WTC11 (cell line): ENCODE measurements at regions not wholly inside any gene's neighbourhood (a gene's known extent, or its start where the extent isn't known, plus 50 kb on each side); places are given as distances from the start of the nearest gene placed in this dataset.

Experiments used
- ATAC-seq: fragments of 200-7000 bp; cut with Tn5 transposase; 2 replicates; pipeline ENCODE4 v1.10.0; 2021; ENCODE audit warnings: mild to moderate bottlenecking, moderate library complexity
- CTCF ChIA-PET: fragments of 300-600 bp; sonication (Branson Sonifier 250); formaldehyde crosslinking; loops from one replicate; lab custom pipeline; 2021; ENCODE audit warnings: antibody characterized with exemption; lab: Charles Lee
- POLR2A ChIA-PET: fragments of 350-600 bp; sonication (Branson Sonifier 250); formaldehyde crosslinking; loops from one replicate; lab custom pipeline; 2021; ENCODE audit warnings: antibody characterized with exemption; lab: Charles Lee
- DNase-seq: peaks from one replicate; pipeline ENCODE4 v3.0.0; 2021; ENCODE audit warnings: low spot score
- H3K27ac Mint-ChIP-seq: 2 replicates; pipeline ENCODE4 v1.8.0; 2021; ENCODE audit warnings: mixed read lengths
- H3K27me3 Mint-ChIP-seq: 2 replicates; pipeline ENCODE4 v1.8.0; 2021; ENCODE audit warnings: low read depth, mild to moderate bottlenecking, moderate library complexity, mixed read lengths
- H3K36me3 Mint-ChIP-seq: 2 replicates; pipeline ENCODE4 v1.8.0; 2021; ENCODE audit warnings: mixed read lengths
- H3K4me1 Mint-ChIP-seq: 2 replicates; pipeline ENCODE4 v1.8.0; 2022; ENCODE audit warnings: mixed read lengths
- H3K4me3 Mint-ChIP-seq: 2 replicates; pipeline ENCODE4 v1.8.0; 2021; ENCODE audit warnings: mild to moderate bottlenecking, moderate library complexity, mixed read lengths
- H3K9me3 Mint-ChIP-seq: 2 replicates; pipeline ENCODE4 v1.8.0; 2021; ENCODE audit warnings: mixed read lengths
- CREB1 ChIP-seq: sonication (generic); formaldehyde crosslinking; IDR thresholded peaks from 2 replicates; pipeline ENCODE4 v1.8.0; 2023; ENCODE audit warnings: mild to moderate bottlenecking, missing genetic modification reagents
- ELF4 ChIP-seq: sonication (generic); formaldehyde crosslinking; IDR thresholded peaks from 2 replicates; pipeline ENCODE4 v1.8.1; 2022; ENCODE audit warnings: low read depth, mild to moderate bottlenecking, moderate library complexity, missing genetic modification reagents
- ETV6 ChIP-seq: sonication (generic); formaldehyde crosslinking; IDR thresholded peaks from 2 replicates; pipeline ENCODE4 v1.8.1; 2022; ENCODE audit warnings: mild to moderate bottlenecking, missing genetic modification reagents
- FOXK1 ChIP-seq: sonication (generic); formaldehyde crosslinking; IDR thresholded peaks from 2 replicates; pipeline ENCODE4 v1.8.0; 2022; ENCODE audit warnings: mild to moderate bottlenecking, moderate library complexity, missing genetic modification reagents
- JUN ChIP-seq: sonication (generic); formaldehyde crosslinking; IDR thresholded peaks from 2 replicates; pipeline ENCODE4 v1.8.0; 2023; ENCODE audit warnings: mild to moderate bottlenecking, missing genetic modification reagents
- KAT7 ChIP-seq: sonication (generic); formaldehyde crosslinking; IDR thresholded peaks from 2 replicates; pipeline ENCODE4 v1.8.1; 2023; ENCODE audit warnings: missing genetic modification reagents, mild to moderate bottlenecking, borderline replicate concordance
- MYBL2 ChIP-seq: sonication (generic); formaldehyde crosslinking; IDR thresholded peaks from 2 replicates; pipeline ENCODE4 v1.8.1; 2023; ENCODE audit warnings: mild to moderate bottlenecking, moderate library complexity, missing genetic modification reagents
- NFE2L1 ChIP-seq: sonication (generic); formaldehyde crosslinking; IDR thresholded peaks from 2 replicates; pipeline ENCODE4 v1.8.1; 2023; ENCODE audit warnings: missing genetic modification reagents
- NR3C1 ChIP-seq: sonication (generic); formaldehyde crosslinking; conservative IDR thresholded peaks from 2 replicates; pipeline ENCODE4 v1.8.1; 2023; ENCODE audit warnings: low read depth, mild to moderate bottlenecking, missing genetic modification reagents
- RELA ChIP-seq: sonication (generic); formaldehyde crosslinking; IDR thresholded peaks from 2 replicates; pipeline ENCODE4 v1.8.1; 2022; ENCODE audit warnings: missing genetic modification reagents, mild to moderate bottlenecking, borderline replicate concordance
- SMAD3 ChIP-seq: sonication (generic); formaldehyde crosslinking; IDR thresholded peaks from 2 replicates; pipeline ENCODE4 v1.8.0; 2022; ENCODE audit warnings: missing genetic modification reagents, mild to moderate bottlenecking, borderline replicate concordance
- SOX15 ChIP-seq: fragments of 250-450 bp; sonication (Bioruptor Pico); IDR thresholded peaks from 2 replicates; pipeline ENCODE4 v1.9.0; 2021; ENCODE audit warnings: mild to moderate bottlenecking
- ZBTB21 ChIP-seq: sonication (generic); formaldehyde crosslinking; IDR thresholded peaks from 2 replicates; pipeline ENCODE4 v1.8.1; 2023; ENCODE audit warnings: mild to moderate bottlenecking, missing genetic modification reagents, borderline replicate concordance
- ZNF121 ChIP-seq: sonication (generic); formaldehyde crosslinking; IDR thresholded peaks from 2 replicates; pipeline ENCODE4 v1.8.0; 2023; ENCODE audit warnings: missing genetic modification reagents
- ZNF416 ChIP-seq: fragments of 250-450 bp; sonication (Bioruptor Pico); IDR thresholded peaks from 2 replicates; pipeline ENCODE4 v1.9.0; 2021; ENCODE audit warnings: mild to moderate bottlenecking, inconsistent platforms
- ZNF423 ChIP-seq: fragments of 250-450 bp; sonication (Bioruptor Pico); IDR thresholded peaks from 2 replicates; pipeline ENCODE4 v2.1.2; 2022; ENCODE audit warnings: mild to moderate bottlenecking, moderate library complexity
- ZNF671 ChIP-seq: fragments of 250-450 bp; sonication (Bioruptor Pico); IDR thresholded peaks from 2 replicates; pipeline ENCODE4 v1.8.0; 2021; ENCODE audit warnings: mild to moderate bottlenecking
- TF ChIP-seq, protein P1 (sequence below): sonication (generic); formaldehyde crosslinking; IDR thresholded peaks from 2 replicates; pipeline ENCODE4 v1.8.1; 2022; ENCODE audit warnings: mild to moderate bottlenecking, moderate library complexity, missing genetic modification reagents
- TF ChIP-seq, protein P2 (sequence below): fragments of 200-600 bp; IDR thresholded peaks from 2 replicates; pipeline ENCODE4 v1.8.0; 2022; ENCODE audit warnings: antibody characterized with exemption
- TF ChIP-seq, protein P3 (sequence below): sonication (generic); formaldehyde crosslinking; IDR thresholded peaks from 2 replicates; pipeline ENCODE4 v1.8.0; 2023; ENCODE audit warnings: missing genetic modification reagents
- TF ChIP-seq, protein P4 (sequence below): fragments of 250-450 bp; sonication (Bioruptor Pico); IDR thresholded peaks from 2 replicates; pipeline ENCODE4 v1.9.0; 2021; ENCODE audit warnings: mild to moderate bottlenecking
- TF ChIP-seq, protein P5 (sequence below): fragments of 250-450 bp; sonication (Bioruptor Pico); IDR thresholded peaks from 2 replicates; pipeline ENCODE4 v1.9.0; 2021; ENCODE audit warnings: moderate library complexity, mild to moderate bottlenecking, inconsistent platforms, borderline replicate concordance
- TF ChIP-seq, protein P6 (sequence below): sonication (generic); formaldehyde crosslinking; IDR thresholded peaks from 2 replicates; pipeline ENCODE4 v1.8.0; 2022; ENCODE audit warnings: mild to moderate bottlenecking, missing genetic modification reagents
- TF ChIP-seq, protein P7 (sequence below): sonication (generic); formaldehyde crosslinking; IDR thresholded peaks from 2 replicates; pipeline ENCODE4 v1.8.1; 2023; ENCODE audit warnings: mild to moderate bottlenecking, missing genetic modification reagents
- TF ChIP-seq, protein P8 (sequence below): fragments of 250-450 bp; sonication (Bioruptor Pico); IDR thresholded peaks from 2 replicates; pipeline ENCODE4 v2.1.2; 2022; ENCODE audit warnings: mild to moderate bottlenecking, moderate library complexity

DNA sequence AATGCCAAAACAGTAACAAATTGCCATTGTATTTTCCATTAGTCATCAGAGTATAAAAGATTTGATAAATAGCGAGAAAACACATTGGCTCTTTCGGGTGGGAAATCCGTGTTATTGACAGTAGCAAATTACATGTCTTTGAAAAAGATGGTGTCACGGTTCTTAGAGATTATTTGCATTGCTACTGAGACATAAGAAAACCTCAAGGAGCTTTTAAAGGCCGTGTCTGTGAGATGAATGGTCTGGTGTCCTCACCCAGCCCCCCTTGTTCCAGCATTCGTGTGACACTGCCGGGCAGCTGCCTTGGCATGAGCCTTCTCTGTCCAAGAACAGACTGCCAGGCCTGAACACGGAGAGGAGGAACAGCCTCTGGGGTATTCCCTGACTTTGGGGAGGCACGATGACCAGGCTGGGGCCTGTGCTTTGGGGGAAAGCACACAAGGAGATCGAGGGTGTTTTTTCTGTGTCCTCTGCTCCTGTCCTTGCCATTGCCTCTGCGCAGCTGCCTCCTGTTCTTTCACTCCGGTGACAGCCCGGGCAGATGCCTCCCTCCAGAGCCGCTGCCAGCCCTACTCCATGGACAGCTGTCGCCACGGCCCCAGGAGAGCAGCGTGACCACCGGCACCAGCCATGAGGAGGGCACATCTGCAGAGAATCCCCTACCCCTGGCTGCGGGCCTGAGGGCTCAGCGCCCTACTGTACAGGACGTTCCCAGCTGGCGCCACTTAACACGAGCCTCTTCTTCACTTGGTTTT is 167.7 kb upstream of the CDYL start (continued):
- TF ChIP-seq MYBL2 (CRISPR knock-in tag) (no peak), ZBTB21 (CRISPR knock-in tag) (no peak), ETV6 (CRISPR knock-in tag) (no peak), ZNF423 (no peak), FOXK1 (CRISPR knock-in tag) (no peak), ZNF416 (CRISPR knock-in tag) (no peak)
- TF ChIP-seq, protein P1, sequence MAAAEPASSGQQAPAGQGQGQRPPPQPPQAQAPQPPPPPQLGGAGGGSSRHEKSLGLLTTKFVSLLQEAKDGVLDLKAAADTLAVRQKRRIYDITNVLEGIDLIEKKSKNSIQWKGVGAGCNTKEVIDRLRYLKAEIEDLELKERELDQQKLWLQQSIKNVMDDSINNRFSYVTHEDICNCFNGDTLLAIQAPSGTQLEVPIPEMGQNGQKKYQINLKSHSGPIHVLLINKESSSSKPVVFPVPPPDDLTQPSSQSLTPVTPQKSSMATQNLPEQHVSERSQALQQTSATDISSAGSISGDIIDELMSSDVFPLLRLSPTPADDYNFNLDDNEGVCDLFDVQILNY (CRISPR knock-in tag): no peak
- TF ChIP-seq, protein P2, sequence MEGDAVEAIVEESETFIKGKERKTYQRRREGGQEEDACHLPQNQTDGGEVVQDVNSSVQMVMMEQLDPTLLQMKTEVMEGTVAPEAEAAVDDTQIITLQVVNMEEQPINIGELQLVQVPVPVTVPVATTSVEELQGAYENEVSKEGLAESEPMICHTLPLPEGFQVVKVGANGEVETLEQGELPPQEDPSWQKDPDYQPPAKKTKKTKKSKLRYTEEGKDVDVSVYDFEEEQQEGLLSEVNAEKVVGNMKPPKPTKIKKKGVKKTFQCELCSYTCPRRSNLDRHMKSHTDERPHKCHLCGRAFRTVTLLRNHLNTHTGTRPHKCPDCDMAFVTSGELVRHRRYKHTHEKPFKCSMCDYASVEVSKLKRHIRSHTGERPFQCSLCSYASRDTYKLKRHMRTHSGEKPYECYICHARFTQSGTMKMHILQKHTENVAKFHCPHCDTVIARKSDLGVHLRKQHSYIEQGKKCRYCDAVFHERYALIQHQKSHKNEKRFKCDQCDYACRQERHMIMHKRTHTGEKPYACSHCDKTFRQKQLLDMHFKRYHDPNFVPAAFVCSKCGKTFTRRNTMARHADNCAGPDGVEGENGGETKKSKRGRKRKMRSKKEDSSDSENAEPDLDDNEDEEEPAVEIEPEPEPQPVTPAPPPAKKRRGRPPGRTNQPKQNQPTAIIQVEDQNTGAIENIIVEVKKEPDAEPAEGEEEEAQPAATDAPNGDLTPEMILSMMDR: no peak
- TF ChIP-seq, protein P3, sequence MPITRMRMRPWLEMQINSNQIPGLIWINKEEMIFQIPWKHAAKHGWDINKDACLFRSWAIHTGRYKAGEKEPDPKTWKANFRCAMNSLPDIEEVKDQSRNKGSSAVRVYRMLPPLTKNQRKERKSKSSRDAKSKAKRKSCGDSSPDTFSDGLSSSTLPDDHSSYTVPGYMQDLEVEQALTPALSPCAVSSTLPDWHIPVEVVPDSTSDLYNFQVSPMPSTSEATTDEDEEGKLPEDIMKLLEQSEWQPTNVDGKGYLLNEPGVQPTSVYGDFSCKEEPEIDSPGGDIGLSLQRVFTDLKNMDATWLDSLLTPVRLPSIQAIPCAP: no peak
- TF ChIP-seq, protein P4, sequence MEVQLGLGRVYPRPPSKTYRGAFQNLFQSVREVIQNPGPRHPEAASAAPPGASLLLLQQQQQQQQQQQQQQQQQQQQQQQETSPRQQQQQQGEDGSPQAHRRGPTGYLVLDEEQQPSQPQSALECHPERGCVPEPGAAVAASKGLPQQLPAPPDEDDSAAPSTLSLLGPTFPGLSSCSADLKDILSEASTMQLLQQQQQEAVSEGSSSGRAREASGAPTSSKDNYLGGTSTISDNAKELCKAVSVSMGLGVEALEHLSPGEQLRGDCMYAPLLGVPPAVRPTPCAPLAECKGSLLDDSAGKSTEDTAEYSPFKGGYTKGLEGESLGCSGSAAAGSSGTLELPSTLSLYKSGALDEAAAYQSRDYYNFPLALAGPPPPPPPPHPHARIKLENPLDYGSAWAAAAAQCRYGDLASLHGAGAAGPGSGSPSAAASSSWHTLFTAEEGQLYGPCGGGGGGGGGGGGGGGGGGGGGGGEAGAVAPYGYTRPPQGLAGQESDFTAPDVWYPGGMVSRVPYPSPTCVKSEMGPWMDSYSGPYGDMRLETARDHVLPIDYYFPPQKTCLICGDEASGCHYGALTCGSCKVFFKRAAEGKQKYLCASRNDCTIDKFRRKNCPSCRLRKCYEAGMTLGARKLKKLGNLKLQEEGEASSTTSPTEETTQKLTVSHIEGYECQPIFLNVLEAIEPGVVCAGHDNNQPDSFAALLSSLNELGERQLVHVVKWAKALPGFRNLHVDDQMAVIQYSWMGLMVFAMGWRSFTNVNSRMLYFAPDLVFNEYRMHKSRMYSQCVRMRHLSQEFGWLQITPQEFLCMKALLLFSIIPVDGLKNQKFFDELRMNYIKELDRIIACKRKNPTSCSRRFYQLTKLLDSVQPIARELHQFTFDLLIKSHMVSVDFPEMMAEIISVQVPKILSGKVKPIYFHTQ (CRISPR knock-in tag): no peak

DNA sequence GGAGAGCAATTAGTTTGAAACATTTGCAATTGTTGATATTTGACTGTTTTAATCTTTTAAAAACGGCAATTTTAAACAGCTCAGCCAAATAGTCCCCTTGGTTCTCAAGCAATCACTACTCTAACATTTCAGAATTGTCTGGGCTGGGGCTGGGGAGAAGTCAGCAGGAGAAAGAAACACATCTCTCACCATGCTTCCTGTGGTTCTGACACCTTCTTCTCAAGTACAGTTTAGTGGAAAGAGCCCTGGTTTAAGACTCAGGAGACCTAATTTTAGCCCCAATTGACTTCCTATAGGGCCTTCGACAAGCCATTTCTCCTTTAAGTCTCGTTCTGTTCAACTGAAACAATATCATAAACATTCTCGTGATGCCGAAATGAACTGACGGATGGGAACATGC is 168.4 kb upstream of the CDYL start:
- ChIA-PET POLR2A (no interaction called here), CTCF (no interaction called here)
- no peaks in the 10 kb centered on the region for H3K9me3 Mint-ChIP-seq
- peaks cover 3% of the 10 kb centered on the region; the same call in 1 of the 2 replicates for H3K27me3 Mint-ChIP-seq
- DNase-seq (no peak), ATAC-seq (no peak)
- H3K27ac Mint-ChIP-seq: no peak overlapping the region
- H3K36me3 Mint-ChIP-seq: no peaks in the 10 kb centered on the region
- no peak overlapping the region for H3K4me3 Mint-ChIP-seq
- H3K4me1 Mint-ChIP-seq: peaks cover 4% of the 10 kb centered on the region; the same call in 1 of the 2 replicates
- TF ChIP-seq NFE2L1 (CRISPR knock-in tag): no peak
- no peak for TF ChIP-seq SMAD3
- TF ChIP-seq ELF4 (CRISPR knock-in tag): no peak
- TF ChIP-seq, protein P5, sequence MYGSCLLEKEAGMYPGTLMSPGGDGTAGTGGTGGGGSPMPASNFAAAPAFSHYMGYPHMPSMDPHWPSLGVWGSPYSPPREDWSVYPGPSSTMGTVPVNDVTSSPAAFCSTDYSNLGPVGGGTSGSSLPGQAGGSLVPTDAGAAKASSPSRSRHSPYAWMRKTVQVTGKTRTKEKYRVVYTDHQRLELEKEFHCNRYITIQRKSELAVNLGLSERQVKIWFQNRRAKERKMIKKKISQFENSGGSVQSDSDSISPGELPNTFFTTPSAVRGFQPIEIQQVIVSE (CRISPR knock-in tag): no peak
- no peak for TF ChIP-seq NR3C1 (CRISPR knock-in tag)
- TF ChIP-seq JUN (CRISPR knock-in tag): no peak
- no peak for TF ChIP-seq RELA (CRISPR knock-in tag)
- no peak for TF ChIP-seq SOX15 (CRISPR knock-in tag)
- TF ChIP-seq ZNF671 (CRISPR knock-in tag): no peak
- TF ChIP-seq, protein P6, sequence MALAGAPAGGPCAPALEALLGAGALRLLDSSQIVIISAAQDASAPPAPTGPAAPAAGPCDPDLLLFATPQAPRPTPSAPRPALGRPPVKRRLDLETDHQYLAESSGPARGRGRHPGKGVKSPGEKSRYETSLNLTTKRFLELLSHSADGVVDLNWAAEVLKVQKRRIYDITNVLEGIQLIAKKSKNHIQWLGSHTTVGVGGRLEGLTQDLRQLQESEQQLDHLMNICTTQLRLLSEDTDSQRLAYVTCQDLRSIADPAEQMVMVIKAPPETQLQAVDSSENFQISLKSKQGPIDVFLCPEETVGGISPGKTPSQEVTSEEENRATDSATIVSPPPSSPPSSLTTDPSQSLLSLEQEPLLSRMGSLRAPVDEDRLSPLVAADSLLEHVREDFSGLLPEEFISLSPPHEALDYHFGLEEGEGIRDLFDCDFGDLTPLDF (CRISPR knock-in tag): no peak
- TF ChIP-seq, protein P7, sequence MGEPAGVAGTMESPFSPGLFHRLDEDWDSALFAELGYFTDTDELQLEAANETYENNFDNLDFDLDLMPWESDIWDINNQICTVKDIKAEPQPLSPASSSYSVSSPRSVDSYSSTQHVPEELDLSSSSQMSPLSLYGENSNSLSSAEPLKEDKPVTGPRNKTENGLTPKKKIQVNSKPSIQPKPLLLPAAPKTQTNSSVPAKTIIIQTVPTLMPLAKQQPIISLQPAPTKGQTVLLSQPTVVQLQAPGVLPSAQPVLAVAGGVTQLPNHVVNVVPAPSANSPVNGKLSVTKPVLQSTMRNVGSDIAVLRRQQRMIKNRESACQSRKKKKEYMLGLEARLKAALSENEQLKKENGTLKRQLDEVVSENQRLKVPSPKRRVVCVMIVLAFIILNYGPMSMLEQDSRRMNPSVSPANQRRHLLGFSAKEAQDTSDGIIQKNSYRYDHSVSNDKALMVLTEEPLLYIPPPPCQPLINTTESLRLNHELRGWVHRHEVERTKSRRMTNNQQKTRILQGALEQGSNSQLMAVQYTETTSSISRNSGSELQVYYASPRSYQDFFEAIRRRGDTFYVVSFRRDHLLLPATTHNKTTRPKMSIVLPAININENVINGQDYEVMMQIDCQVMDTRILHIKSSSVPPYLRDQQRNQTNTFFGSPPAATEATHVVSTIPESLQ (CRISPR knock-in tag): no peak
- TF ChIP-seq ZNF121 (CRISPR knock-in tag): no peak
- TF ChIP-seq CREB1 (CRISPR knock-in tag): no peak
- TF ChIP-seq KAT7 (CRISPR knock-in tag): no peak
- TF ChIP-seq, protein P1 (CRISPR knock-in tag): no peak
- TF ChIP-seq, protein P8, sequence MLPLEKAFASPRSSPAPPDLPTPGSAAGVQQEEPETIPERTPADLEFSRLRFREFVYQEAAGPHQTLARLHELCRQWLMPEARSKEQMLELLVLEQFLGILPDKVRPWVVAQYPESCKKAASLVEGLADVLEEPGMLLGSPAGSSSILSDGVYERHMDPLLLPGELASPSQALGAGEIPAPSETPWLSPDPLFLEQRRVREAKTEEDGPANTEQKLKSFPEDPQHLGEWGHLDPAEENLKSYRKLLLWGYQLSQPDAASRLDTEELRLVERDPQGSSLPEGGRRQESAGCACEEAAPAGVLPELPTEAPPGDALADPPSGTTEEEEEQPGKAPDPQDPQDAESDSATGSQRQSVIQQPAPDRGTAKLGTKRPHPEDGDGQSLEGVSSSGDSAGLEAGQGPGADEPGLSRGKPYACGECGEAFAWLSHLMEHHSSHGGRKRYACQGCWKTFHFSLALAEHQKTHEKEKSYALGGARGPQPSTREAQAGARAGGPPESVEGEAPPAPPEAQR (CRISPR knock-in tag): no peak
